ENCODE measurements at regions not wholly inside any gene's neighbourhood (a gene's known extent, or its start where the extent isn't known, plus 50 kb on each side); places are given as distances from the start of the nearest gene placed in this dataset.

DNA sequence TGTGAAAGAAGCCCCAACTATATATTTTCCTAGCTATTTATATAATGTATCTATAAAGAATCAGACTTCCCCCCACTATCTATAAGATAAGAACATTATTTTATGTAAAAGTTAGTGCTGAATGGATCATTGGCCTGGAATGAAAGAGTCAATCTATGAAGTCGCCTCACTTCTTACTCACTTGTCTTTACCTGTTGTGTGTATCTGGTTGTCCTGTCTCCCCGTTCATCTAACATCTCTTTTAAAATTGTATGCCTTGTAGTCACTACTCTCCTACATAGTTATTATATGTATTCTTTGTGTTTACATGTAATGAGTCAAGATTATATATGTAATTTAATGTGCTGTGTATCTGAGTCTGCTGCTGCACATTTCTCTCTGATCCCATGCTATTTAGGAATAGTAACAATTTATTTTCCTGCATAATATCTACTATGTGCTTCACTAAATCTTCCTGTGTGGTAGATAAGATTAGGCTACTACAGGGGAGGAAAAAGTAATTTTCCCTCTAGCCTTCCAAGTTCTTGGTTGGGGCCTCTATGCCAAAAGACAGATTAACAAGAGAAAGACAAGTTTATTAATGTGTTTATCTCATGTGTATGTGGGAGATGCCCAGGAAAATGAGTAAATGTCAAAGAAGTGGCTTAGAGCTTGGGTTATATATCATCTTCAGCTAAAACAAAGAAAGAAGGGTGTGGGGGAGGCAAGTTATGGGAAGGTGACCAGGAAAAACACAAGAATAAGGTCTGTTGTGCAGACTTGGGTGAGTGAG is 77.6 kb upstream of the FRMPD4 start:
- TF ChIP-seq, protein P1, sequence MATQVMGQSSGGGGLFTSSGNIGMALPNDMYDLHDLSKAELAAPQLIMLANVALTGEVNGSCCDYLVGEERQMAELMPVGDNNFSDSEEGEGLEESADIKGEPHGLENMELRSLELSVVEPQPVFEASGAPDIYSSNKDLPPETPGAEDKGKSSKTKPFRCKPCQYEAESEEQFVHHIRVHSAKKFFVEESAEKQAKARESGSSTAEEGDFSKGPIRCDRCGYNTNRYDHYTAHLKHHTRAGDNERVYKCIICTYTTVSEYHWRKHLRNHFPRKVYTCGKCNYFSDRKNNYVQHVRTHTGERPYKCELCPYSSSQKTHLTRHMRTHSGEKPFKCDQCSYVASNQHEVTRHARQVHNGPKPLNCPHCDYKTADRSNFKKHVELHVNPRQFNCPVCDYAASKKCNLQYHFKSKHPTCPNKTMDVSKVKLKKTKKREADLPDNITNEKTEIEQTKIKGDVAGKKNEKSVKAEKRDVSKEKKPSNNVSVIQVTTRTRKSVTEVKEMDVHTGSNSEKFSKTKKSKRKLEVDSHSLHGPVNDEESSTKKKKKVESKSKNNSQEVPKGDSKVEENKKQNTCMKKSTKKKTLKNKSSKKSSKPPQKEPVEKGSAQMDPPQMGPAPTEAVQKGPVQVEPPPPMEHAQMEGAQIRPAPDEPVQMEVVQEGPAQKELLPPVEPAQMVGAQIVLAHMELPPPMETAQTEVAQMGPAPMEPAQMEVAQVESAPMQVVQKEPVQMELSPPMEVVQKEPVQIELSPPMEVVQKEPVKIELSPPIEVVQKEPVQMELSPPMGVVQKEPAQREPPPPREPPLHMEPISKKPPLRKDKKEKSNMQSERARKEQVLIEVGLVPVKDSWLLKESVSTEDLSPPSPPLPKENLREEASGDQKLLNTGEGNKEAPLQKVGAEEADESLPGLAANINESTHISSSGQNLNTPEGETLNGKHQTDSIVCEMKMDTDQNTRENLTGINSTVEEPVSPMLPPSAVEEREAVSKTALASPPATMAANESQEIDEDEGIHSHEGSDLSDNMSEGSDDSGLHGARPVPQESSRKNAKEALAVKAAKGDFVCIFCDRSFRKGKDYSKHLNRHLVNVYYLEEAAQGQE (IDR thresholded peaks at IDR 0.05) = no peak
- TF ChIP-seq SP1 (IDR thresholded peaks at IDR 0.05) (no peak), FOXA1 (IDR thresholded peaks at IDR 0.05) (no peak), GABPA (IDR thresholded peaks at IDR 0.05 in 1 of 2, conservative IDR thresholded peaks at IDR 0.05 in 1 of 2) (no peak), RAD21 (IDR thresholded peaks at IDR 0.05) (no peak), JUND (IDR thresholded peaks at IDR 0.05) (no peak), RXRA (IDR thresholded peaks at IDR 0.05) (no peak), YY1 (IDR thresholded peaks at IDR 0.05) (no peak)
- TF ChIP-seq, protein P2, sequence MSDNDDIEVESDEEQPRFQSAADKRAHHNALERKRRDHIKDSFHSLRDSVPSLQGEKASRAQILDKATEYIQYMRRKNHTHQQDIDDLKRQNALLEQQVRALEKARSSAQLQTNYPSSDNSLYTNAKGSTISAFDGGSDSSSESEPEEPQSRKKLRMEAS (IDR thresholded peaks at IDR 0.05) = no peak
- TF ChIP-seq, protein P3, sequence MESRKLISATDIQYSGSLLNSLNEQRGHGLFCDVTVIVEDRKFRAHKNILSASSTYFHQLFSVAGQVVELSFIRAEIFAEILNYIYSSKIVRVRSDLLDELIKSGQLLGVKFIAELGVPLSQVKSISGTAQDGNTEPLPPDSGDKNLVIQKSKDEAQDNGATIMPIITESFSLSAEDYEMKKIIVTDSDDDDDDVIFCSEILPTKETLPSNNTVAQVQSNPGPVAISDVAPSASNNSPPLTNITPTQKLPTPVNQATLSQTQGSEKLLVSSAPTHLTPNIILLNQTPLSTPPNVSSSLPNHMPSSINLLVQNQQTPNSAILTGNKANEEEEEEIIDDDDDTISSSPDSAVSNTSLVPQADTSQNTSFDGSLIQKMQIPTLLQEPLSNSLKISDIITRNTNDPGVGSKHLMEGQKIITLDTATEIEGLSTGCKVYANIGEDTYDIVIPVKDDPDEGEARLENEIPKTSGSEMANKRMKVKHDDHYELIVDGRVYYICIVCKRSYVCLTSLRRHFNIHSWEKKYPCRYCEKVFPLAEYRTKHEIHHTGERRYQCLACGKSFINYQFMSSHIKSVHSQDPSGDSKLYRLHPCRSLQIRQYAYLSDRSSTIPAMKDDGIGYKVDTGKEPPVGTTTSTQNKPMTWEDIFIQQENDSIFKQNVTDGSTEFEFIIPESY (IDR thresholded peaks at IDR 0.05) = no peak
- TF ChIP-seq, protein P4, sequence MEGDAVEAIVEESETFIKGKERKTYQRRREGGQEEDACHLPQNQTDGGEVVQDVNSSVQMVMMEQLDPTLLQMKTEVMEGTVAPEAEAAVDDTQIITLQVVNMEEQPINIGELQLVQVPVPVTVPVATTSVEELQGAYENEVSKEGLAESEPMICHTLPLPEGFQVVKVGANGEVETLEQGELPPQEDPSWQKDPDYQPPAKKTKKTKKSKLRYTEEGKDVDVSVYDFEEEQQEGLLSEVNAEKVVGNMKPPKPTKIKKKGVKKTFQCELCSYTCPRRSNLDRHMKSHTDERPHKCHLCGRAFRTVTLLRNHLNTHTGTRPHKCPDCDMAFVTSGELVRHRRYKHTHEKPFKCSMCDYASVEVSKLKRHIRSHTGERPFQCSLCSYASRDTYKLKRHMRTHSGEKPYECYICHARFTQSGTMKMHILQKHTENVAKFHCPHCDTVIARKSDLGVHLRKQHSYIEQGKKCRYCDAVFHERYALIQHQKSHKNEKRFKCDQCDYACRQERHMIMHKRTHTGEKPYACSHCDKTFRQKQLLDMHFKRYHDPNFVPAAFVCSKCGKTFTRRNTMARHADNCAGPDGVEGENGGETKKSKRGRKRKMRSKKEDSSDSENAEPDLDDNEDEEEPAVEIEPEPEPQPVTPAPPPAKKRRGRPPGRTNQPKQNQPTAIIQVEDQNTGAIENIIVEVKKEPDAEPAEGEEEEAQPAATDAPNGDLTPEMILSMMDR (IDR thresholded peaks at IDR 0.05; ENCODE audit: low read depth, low read length, missing input control) = no peak
- 74% methylated on average over 2 of the region's 2 CpGs for WGBS
- no peak overlapping the region for H3K27ac ChIP-seq (ENCODE audit: low read depth in 1 of 2, low read length in 2 of 2)
- H3K4me3 ChIP-seq (ENCODE audit: low read depth in 1 of 3, low read length in 3 of 3) = no peak overlapping the region
- no peaks in the 10 kb centered on the region for H3K36me3 ChIP-seq (ENCODE audit: control insufficient read depth in 4 of 4, insufficient read depth in 3 of 4, low read depth in 1 of 4, low read length in 3 of 4)
- H3K4me1 ChIP-seq (ENCODE audit: control insufficient read depth in 4 of 4, insufficient read depth in 4 of 4, low read length in 3 of 4) = no peaks in the 10 kb centered on the region
- no peak overlapping the region for H3K9ac ChIP-seq (ENCODE audit: low read depth in 1 of 2, low read length in 2 of 2)
- H3K27me3 ChIP-seq (ENCODE audit: control insufficient read depth in 4 of 4, insufficient read depth in 4 of 4, low read length in 3 of 4) = no peaks in the 10 kb centered on the region
- no peaks in the 10 kb centered on the region for H3K9me3 ChIP-seq (ENCODE audit: control insufficient read depth in 4 of 4, low read length in 3 of 4)
- no peak for DNase-seq (ENCODE audit: low spot score)

DNA sequence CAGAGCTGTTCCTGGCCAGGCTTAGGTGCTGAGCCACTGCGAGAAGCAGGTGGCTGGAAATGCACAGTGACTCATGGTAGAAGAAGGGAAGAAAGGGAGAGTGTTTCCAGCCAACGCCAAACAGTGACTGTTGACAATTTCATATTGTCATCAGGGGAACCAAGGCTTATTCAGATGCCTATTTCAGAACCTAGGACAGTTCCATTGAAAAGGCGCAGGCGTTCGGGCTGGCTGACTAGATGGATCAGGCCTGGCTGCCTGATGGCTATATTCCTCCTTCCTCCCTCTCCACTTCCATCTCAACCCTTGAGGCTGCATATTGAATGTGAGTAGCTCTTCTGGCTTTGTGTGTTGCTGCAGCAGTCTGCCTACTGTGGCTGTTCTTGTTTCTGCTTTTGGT is 73.0 kb upstream of the FRMPD4 start:
- H3K4me1 ChIP-seq (ENCODE audit: control insufficient read depth in 4 of 4, insufficient read depth in 4 of 4, low read length in 3 of 4) = no peaks in the 10 kb centered on the region
- no peaks in the 10 kb centered on the region for H3K9me3 ChIP-seq (ENCODE audit: control insufficient read depth in 4 of 4, low read length in 3 of 4)
- peaks cover 0 to 5% (median 1%) of the 10 kb centered on the region in 4 donors for H3K27me3 ChIP-seq (ENCODE audit: control insufficient read depth in 4 of 4, insufficient read depth in 4 of 4, low read length in 3 of 4)
- no peaks in the 10 kb centered on the region for H3K36me3 ChIP-seq (ENCODE audit: control insufficient read depth in 4 of 4, insufficient read depth in 3 of 4, low read depth in 1 of 4, low read length in 3 of 4)
- TF ChIP-seq, protein P5, sequence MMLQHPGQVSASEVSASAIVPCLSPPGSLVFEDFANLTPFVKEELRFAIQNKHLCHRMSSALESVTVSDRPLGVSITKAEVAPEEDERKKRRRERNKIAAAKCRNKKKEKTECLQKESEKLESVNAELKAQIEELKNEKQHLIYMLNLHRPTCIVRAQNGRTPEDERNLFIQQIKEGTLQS (IDR thresholded peaks at IDR 0.05) = no peak
- TF ChIP-seq, protein P1 (IDR thresholded peaks at IDR 0.05) = peak; percentile 93
- no peak overlapping the region for H3K4me3 ChIP-seq (ENCODE audit: low read depth in 1 of 3, low read length in 3 of 3)
- DNase-seq (ENCODE audit: low spot score) = no peak
- whole genome bisulfite sequencing = 23% methylated on average over 5 of the region's 5 CpGs
- H3K27ac ChIP-seq (ENCODE audit: low read depth in 1 of 2, low read length in 2 of 2) = no peak overlapping the region
- H3K9ac ChIP-seq (ENCODE audit: low read depth in 1 of 2, low read length in 2 of 2) = no peak overlapping the region
